SK-N-SH treated with all-trans-retinoic acid at 6 μM for 48 hours (cell line): ENCODE measurements at regions not wholly inside any gene's neighbourhood (a gene's known extent, or its start where the extent isn't known, plus 50 kb on each side); places are given as distances from the start of the nearest gene placed in this dataset.

Experiments
- ARNTL ChIP-seq: fragments of 450-650 bp; formaldehyde crosslinking; IDR thresholded peaks from 2 replicates; pipeline ENCODE4 v1.5.0; 2020; ENCODE audit warnings: low read depth, mild to moderate bottlenecking, moderate library complexity, borderline replicate concordance
- BACH2 ChIP-seq: fragments of 250-450 bp; sonication (Bioruptor Pico); IDR thresholded peaks from 2 replicates; pipeline ENCODE4 v1.9.0; 2021; ENCODE audit warnings: mild to moderate bottlenecking, borderline replicate concordance
- OSR1 ChIP-seq: fragments of 250-450 bp; sonication (Bioruptor Pico); IDR thresholded peaks from 2 replicates; pipeline ENCODE4 v1.8.0; 2022; ENCODE audit warnings: moderate library complexity, mild to moderate bottlenecking, inconsistent platforms
- TF ChIP-seq, protein P1 (sequence below): fragments of 250-450 bp; sonication (Bioruptor Pico); IDR thresholded peaks from 2 replicates; pipeline ENCODE4 v1.5.0; 2020; ENCODE audit warnings: mild to moderate bottlenecking, moderate library complexity
- TF ChIP-seq, protein P2 (sequence below): fragments of 250-450 bp; sonication (Bioruptor Pico); IDR thresholded peaks from 2 replicates; pipeline ENCODE4 v1.8.0; 2020; ENCODE audit warnings: mild to moderate bottlenecking, moderate library complexity, borderline replicate concordance

GRCh38 chr5:14944350-14944739 lies 72.8 kb upstream of the ANKH start:
- TF ChIP-seq, protein P1, sequence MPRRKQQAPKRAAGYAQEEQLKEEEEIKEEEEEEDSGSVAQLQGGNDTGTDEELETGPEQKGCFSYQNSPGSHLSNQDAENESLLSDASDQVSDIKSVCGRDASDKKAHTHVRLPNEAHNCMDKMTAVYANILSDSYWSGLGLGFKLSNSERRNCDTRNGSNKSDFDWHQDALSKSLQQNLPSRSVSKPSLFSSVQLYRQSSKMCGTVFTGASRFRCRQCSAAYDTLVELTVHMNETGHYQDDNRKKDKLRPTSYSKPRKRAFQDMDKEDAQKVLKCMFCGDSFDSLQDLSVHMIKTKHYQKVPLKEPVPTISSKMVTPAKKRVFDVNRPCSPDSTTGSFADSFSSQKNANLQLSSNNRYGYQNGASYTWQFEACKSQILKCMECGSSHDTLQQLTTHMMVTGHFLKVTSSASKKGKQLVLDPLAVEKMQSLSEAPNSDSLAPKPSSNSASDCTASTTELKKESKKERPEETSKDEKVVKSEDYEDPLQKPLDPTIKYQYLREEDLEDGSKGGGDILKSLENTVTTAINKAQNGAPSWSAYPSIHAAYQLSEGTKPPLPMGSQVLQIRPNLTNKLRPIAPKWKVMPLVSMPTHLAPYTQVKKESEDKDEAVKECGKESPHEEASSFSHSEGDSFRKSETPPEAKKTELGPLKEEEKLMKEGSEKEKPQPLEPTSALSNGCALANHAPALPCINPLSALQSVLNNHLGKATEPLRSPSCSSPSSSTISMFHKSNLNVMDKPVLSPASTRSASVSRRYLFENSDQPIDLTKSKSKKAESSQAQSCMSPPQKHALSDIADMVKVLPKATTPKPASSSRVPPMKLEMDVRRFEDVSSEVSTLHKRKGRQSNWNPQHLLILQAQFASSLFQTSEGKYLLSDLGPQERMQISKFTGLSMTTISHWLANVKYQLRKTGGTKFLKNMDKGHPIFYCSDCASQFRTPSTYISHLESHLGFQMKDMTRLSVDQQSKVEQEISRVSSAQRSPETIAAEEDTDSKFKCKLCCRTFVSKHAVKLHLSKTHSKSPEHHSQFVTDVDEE (CRISPR knock-in tag), result no peak
- TF ChIP-seq, protein P2, sequence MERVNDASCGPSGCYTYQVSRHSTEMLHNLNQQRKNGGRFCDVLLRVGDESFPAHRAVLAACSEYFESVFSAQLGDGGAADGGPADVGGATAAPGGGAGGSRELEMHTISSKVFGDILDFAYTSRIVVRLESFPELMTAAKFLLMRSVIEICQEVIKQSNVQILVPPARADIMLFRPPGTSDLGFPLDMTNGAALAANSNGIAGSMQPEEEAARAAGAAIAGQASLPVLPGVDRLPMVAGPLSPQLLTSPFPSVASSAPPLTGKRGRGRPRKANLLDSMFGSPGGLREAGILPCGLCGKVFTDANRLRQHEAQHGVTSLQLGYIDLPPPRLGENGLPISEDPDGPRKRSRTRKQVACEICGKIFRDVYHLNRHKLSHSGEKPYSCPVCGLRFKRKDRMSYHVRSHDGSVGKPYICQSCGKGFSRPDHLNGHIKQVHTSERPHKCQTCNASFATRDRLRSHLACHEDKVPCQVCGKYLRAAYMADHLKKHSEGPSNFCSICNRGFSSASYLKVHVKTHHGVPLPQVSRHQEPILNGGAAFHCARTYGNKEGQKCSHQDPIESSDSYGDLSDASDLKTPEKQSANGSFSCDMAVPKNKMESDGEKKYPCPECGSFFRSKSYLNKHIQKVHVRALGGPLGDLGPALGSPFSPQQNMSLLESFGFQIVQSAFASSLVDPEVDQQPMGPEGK (CRISPR knock-in tag), result no peak
- TF ChIP-seq BACH2 (CRISPR knock-in tag) (no peak), OSR1 (no peak), ARNTL (CRISPR knock-in tag) (no peak)
